Inflammatory macrophage treated with lipopolysaccharide for 4 hours (primary cell): ENCODE measurements at regions not wholly inside any gene's neighbourhood (a gene's known extent, or its start where the extent isn't known, plus 50 kb on each side); places are given as distances from the start of the nearest gene placed in this dataset.
A peak's percentile ranks its signal among the peaks of the same experiment; 100 is the strongest.
"Not testable (repeated sequence)": the region's sequence is repeated elsewhere in the genome, so short reads cannot be mapped to it uniquely, and the experiment has no call there.

Source experiments
- DNase-seq: peaks from one replicate; pipeline ENCODE4 v3.0.0-alpha.2; 2020

DNA sequence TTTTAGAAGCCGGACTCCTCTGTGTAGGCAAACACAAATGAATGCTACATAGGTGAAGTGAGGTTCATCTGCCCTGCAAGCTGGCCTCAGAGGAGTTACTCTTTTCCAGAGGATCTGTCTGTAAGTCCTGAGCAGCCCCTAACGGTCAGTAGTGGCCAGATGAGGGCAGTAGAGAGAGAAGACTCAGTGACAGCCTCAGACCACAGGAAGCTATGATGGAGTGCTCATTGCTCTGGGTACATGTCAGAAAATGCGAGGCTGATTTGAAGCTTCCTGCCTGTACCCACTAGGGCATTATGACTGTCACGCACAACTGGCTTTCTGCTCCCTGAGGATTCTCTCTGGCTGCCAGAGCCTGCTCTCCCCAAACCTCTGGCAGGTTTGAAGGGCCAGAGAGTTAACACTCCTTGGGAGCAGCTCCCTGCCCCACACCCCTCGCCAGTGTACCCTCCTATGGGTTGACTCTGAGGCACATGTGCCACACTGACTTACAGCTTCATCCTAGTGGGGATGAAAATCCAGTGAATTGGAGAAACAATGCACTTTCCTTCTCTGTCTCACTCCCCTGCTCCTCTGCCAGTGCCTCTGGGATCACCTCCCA, 141.5 kb downstream of the GABRG2 start:
- DNase-seq = peak; percentile 46

DNA sequence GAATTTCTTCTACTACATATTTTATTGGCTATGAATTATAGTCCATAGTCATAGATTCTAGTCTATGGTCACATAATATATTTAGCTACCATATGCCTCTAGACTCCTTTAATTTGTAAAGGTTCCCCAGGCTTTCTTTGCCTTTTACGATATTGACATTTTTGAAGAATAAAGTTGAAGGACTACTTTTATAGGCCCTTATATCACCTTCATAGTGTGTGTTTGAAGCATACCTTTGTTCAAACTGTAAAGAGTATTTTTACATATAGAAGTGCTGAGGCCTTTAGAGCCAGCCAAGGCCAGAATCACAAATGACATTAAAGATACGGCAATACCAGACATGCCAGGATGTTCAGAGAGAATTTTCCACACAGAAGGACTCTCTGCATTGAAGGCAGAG, 147.0 kb downstream of the GABRG2 start:
- no peak for DNase-seq

DNA sequence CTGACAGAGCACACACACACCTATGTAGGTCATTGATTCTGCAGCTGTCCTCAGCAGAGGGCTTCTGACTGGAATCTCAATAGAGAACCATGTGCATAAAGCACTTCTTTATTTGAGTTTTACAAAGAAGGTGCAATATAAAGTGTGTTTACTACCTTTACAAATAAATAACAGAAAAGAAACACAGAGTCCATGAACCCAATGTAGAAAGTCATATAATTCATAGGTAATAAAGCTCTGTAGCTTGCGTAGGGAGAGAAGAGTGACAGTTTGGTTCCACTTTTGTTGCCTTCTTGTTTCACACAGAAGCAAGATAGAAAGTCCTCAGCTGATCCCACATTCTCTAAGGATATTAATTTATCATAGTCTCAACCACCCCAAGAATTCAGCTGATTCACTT, 149.5 kb downstream of the GABRG2 start:
- DNase-seq = no peak

DNA sequence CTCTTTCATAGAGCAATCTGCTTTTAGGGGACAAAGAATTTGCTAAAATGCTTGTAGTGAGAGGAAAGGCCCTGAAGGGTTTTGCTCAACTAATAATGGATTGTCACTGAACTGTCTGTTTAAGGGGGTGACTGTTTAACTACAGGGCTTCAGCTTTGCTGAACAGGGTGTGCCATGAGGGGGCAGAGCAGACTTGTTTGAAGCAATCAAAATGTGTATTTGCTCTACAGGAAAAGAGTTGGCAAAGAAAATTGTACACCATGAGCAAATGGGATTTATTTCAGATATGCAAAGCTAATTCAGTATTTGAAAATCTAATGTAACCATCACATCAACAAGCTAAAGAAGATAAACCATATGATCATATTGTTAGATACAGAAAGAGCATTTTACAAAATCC, 154.3 kb downstream of the GABRG2 start:
- DNase-seq = no peak

DNA sequence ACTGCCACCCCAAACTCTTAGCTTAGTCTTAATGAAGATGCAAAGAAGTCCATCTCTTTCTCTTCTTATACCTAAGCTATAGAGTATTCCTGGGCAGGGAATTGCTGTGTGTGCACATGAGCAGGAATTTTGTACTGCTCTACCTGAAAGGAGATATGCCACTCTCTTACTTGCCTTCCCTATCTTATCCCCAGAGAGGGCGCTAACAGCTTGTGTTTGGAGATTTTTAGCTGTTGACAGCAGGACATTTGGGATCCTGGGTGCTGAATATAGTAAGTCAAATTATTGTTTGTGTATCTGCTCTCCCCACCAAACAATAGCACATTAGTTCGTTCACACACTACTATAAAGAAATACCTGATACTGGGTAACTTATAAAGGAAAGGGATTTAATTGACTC, 159.5 kb downstream of the GABRG2 start:
- no peak for DNase-seq

DNA sequence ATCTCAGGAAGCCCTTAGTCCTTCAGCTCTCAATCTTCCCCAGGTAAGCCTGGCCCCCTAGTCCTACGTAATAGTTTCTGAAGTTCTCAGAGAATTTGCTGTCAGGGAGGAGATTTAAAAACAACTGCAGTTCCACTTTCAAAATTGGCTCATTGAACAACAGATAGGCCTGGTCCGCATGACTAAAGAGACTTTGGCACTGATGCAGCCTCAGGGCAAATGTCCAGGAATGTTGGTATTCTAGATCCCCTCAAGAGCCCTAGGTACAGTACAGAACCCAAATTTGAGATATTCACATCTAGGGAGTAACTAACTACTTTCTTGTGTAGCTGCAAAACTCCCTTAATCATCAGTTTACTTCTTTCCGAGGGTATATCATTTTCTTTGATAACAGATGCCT, 162.8 kb downstream of the GABRG2 start:
- no peak for DNase-seq

DNA sequence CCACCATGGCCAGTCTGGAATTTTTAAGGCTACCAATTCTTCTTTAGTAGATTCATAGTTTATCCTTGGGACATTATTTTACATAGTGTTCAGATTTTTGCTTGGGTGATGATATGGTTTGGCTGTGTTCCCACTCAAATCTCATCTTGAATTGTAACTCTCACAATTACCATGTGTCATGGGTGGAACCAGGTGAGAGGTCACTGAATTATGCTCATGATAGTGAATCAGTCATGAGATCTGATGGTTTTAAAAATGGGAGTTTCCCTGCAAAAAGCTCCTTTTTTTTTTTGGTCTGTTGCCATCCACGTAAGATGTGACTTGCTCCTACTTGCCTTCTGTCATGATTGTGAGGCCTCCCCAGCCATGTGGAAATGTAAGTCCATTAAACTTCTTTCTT, 163.9 kb downstream of the GABRG2 start:
- no peak for DNase-seq

DNA sequence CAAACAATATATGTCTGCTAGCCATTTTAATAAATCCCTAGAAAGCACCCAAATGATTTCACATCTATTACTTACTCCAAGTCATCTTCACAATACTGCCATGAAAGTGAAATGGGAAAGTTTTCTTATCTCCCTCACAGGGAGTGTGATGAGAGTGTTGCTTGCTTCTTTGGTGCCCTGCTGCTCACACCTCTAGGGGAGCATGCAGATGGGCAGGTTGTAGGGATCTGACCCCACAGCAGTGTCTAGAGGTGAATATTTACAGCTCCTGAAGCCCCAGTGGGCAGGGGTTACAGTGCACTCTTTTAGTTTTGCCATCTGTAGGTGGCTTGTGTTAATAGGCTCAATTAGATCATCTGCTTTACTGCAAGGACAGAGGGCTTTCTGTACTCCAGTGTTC, 173.2 kb downstream of the GABRG2 start:
- DNase-seq = no peak

DNA sequence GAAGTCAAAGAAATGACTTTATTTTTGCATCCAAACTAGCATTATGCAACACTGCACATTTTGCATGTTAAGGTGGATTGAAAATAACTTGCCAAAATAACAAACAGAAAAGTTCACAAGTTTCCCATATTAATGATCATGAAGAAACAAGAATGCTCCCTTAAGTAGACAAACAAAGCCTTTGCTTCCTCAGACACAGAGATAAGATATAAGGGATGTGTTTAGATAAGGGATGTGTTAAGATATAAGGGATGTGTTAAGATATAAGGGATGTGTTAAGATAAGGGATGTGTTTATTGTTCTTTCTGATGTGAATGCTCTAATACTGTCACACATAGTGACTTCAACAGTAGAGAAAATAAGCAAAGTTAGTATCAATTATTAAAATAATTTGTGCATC, 174.8 kb downstream of the GABRG2 start:
- no peak for DNase-seq

DNA sequence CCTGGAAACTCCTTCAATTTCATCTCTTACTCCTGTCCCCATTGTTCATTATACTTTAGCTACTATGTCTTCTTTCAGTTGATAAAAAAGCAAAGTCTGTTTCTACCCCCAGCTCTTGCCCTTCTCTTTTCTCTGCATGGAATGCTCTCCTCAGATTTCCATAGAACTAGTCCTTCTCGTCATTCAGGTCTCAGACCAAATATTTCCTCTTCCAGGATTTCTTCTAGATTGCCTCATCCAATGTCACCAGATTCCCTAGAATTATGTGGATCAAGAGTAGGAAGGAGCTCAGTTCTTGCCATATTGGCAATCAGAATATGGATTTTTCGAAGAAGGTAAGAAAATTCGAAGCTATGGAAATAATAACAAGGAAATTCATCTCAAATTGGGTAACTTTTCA, 176.1 kb downstream of the GABRG2 start:
- no peak for DNase-seq

DNA sequence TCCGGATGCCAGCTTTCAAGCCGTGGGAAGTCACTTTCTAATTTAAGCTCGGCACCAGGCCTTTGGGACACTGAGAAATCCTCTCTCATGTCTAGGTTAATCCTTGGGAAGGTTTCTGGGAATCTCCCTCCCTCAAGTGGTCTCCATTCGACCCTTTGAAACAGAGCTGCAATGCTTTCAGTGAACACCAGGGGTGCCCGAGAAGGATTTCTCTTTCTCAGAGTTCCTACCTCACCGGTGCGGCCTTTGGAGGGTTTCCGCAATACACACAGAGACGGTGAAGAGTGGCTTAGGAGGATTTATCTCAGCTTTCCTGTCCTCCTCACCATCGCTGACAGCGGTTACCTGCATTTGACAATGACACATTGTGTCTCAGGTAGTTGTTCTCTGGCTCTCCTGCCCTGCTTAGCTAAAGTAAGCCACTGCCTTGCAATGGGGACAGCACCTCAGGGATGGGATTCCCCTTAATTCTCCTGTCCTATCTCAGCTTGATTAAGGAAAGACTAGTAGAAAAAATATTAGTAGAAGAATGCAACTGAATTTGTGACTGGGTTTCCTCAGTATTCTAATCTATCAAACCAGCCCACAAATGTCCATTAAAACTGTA, 180.6 kb downstream of the GABRG2 start:
- DNase-seq = no peak

DNA sequence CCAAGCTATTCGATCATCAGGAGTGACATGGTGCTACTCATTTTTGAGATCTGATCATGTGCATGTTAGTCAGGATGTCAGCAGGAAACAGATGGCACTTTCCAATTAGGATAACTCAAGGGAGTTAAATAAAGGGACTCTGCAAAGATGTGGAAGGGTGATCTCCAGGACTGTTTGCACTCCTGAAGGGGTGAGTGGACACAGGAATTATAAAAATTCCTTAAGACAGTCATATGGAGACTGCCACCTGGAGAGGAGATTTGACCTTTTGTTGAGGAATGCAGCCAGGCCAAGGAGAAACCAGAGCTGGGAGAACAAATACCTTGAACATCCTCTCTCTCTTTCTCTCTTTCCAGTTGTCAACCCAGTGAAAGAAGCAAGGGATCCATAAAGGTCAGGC, 189.1 kb downstream of the GABRG2 start:
- DNase-seq = no peak

DNA sequence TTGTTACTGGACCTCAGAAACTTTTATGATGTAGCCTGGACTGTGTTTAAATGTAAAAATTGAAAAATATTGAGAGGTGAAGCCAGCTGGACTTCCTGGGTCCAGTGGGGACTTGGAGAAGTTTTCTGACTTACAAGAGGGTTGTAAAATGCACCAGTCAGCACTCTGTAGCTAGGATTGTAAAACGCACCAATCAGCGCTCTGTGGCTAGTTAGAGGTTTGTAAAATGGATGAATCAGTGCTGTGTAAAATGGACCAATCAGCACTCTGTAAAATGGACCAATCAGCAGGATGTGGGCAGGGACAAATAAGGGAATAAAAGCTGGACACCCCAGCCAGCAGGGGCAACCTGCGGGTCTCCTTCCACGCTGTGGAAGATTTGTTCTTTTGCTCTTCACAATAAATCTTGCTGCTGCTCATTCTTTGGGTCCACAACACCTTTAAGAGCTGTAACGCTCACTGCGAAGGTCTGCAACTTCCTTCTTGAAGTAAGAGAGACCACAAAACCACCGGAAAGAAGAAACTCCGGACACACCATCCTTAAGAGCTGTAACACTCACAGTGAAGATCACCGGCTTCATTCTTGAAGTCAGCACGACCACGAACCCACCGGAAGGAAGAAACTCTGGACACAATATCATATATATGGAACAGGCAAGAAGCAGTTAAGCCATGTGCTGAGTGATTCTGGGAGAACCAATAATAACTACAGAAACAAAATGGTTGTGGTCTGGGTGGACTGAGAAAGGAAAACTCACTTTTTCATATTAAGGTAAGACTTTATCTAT, 201.3 kb downstream of the GABRG2 start:
- DNase-seq = no peak

DNA sequence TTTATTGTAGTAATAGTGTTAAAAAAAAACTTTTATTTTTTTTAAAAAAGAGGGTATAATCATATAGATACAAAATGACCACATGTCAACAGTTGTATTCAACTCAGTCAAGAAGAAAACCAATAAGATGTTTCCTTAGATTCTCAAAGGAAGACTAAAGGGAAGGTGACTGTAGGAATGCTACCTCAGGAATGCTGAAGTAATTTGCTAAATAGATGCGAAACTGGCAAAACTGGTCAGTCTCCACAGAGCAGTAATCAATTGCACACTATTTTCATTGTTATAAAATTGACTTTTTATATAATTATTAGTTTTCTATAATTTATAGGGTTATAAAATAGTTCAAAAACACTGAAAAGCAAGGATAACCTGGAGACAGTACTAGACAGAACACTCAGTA, 204.8 kb downstream of the GABRG2 start:
- DNase-seq = no peak

DNA sequence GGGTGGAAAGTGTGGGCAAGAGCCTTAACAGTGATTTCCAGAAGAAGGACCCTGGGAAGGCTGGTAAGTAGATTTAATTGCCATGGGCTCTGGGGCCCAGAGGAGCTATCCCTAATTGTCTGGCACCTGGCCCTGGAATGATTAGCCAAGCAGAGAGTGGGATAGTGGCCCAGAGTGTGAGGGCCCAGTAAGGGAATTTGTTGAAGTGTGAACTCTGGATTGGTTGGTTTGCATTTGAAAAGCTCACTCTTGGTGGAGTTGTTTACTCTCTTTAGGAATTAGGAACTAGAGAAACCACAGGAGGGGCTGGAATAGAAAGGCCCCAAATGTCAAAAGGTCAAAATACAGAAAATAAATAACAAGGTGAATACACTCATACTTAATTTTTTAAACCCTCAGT, 207.1 kb downstream of the GABRG2 start:
- no peak for DNase-seq

DNA sequence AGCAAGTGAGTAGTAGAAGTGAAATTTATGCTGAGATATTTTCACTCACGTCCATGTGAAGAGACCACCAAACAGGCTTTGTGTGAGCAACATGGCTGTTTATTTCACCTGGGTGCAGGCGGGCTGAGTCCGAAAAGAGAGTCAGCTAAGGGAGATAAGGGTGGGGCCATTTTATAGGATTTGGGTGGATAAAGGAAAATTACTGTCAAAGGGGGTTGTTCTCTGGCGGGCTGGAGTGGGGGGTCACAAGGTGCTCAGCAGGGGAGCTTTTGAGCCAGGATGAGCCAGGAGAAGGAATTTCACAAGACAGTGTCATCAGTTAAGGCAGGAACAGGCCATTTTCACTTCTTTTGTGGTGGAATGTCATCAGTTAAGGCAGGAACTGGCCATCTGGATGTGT, 207.8 kb downstream of the GABRG2 start:
- not testable (repeated sequence) for DNase-seq

DNA sequence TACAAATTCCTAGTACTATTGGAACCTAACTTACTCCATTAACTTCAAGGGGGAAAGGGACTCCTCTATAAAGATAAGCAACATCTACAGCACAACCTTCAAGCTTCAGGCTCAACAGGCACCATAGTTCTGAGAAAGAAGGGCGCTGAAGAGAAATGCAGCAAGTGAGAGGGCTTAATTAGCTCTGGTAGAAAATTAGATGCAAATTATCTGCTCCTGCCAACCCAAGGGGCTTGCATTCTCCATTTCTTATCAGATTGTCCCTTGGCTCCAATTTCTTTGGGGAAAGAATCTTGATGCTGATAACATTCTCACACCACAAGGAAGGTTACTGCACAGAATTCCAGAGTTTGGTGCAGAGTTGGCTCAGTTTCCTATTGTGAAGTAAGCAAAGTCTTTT, 214.6 kb downstream of the GABRG2 start:
- no peak for DNase-seq

DNA sequence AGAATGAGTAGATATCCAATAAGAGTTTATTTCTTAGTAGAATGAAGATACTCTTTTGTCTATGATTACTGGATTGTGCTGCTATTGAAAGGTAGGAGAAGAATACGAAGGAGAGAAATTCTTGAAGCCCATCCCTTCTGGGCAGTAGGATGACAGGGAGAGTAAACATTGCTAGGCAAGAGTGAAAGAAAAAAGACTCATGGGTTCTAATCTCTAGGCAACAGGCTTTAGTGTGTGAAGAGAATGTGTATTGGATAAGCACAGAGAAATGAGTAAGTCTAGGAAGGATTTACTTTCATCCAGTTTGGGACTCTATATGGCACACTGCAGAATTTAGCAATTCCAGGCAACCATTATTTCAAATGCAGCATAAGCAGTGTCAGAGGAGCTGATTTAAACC, 216.0 kb downstream of the GABRG2 start:
- no peak for DNase-seq

DNA sequence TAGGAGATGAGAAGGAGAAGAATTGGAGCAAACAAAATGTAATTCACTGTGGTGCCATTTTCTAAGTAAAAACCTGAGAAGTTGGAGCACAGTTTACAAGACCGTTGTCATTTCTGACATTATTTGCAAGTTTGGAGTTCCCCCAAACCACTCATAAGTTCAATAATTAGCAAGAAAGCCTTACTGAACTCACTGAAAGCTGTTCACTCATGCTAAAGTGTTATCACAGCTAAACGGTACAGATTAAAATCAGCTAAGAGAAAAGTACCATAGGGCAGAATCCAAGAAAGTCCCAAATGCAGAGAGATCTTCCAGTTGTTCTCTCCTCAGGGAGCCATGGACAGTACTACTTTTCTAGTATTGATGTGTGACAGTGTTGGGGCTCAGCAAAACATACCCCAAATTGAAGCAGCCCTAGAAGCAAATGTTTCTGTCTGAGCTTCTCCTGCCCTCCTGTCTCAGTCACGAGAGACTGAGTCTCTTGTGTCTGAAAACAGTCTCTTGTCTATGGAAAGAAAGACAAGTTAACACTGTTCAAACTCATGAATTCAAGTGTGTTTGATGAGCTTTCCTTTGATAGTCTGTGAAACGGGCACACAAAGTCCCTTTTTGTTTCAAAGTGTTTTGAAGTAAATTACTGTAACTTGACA, 221.2 kb downstream of the GABRG2 start:
- no peak for DNase-seq

DNA sequence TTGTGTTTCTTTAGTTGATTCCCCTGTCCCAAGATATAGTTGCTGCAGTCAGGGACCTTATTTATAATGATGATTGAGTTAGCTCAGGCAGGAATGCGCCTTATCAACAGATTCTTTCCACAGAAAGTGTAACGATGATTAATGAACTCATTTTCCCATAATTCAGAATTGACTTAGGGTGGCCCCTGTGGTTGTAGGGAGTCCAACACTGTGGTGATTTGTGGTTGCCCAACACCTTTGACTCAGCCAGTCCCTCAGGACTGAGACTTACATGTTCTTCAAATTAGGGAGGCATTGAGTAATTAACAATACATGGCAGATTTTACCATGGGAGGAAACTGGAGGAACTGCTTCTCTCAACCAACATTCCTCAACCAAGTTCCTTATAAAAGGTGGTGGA, 221.9 kb downstream of the GABRG2 start:
- DNase-seq = no peak

DNA sequence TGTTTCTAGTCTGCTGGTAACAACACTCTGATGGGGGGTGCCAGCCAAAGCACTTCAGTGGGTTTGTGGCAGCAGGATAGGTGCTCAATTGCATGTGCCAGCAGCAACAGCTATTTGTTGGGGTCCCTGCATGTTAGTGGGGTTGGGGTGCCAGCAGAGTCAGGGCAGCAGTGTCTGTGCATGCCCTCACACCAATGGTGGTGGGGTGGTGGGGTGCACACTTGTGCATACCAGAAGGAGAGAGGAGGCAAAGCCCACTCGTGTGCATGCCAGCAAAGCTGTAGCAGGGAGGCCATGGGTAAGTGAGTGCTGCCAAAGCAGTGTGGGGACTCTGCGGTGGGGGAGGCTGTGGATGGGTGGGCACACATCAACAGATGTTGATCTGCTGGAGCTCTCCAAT, 232.2 kb downstream of the GABRG2 start:
- DNase-seq = no peak

DNA sequence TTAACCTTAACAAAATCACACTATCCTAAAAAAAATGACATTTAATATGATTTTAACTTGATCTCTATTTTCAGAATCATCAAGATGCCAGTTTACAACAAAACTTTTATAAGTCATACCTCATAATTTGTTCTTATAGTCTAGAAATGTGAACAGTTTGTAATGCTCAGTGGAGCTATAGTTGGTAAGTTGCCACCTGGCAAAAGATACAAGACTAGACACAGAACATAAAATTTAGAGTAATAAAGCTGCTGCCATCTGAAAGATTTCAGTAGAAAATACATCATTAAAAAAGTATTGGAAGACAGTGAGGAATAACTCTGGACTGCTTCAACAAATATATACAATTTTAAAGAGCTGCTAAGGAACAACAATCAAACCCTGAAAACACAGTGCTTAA, 233.8 kb downstream of the GABRG2 start:
- no peak for DNase-seq

DNA sequence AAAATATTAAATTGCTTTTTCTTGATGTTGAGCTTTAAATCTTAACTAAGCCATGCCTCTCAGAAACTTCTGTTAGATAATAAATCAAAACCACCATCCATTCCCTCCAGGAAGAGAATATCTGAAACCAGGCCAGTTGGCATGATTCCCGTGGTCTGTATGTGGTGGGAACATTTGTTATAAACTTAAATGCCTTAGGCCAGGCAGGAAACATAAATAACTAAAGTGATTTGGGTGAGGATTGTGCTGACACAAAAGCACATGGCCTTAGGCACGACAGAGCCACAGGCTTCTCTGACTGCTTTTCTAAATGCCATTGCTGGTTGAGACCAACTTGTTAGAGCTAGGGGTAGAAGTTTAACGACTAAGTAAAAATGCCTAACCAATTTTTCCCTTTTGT, 255.9 kb downstream of the GABRG2 start:
- no peak for DNase-seq

DNA sequence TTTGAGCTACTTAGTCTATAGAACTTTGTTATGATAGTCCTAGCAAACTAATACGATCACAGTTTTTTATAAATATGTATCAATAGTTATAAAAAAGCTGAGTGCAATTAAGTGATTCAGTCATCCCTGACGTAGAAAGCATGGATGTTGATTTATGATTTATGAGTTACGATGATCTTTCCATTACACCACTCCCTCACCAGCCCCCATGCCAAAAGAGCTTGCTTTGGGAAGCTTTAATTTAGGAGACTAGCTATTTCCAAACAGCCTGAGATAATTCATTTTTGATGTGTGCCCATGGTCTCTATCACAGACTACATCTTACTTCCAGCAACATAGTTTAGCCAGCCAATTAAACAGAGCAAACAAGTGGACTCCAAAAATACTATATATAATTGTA, 256.8 kb downstream of the GABRG2 start:
- DNase-seq = no peak
